Vagina (tissue), 2 donors: ENCODE measurements at regions not wholly inside any gene's neighbourhood (a gene's known extent, or its start where the extent isn't known, plus 50 kb on each side); places are given as distances from the start of the nearest gene placed in this dataset.

ENCODE experiments used
- DNase-seq, 2 donors: peaks; one replicate each; pipeline ENCODE4 v3.0.0-alpha.2; 2017; ENCODE audit errors: extremely low spot score in 2 of 2
- H3K27ac ChIP-seq: fragments of 200-600 bp; sonication (generic); one replicate; pipeline ENCODE4 v1.5.1; 2019
- H3K27me3 ChIP-seq: fragments of 200-600 bp; sonication (generic); one replicate; pipeline ENCODE4 v1.5.1; 2019
- H3K36me3 ChIP-seq, 2 donors: fragments of 200-600 bp; sonication (generic); one replicate each; pipeline ENCODE4 v1.5.1; 2017 to 2019
- H3K4me1 ChIP-seq: fragments of 200-600 bp; sonication (generic); one replicate; pipeline ENCODE4 v1.5.1; 2019
- H3K4me3 ChIP-seq, 2 donors: fragments of 200-600 bp; sonication (generic); 1 replicate in 1 of 2; 2 replicates in 1 of 2; pipeline ENCODE4 v1.5.1; 2016 to 2019
- H3K9me3 ChIP-seq: fragments of 200-600 bp; sonication (generic); one replicate; pipeline ENCODE4 v1.5.1; 2019
- CTCF ChIP-seq, 3 experiments: fragments of 450-650 bp in 2 of 3; fragments of 200-600 bp in 1 of 3; sonication (generic) in 1 of 3; IDR thresholded peaks; one replicate each; pipeline ENCODE4 v1.5.1; 2017 to 2019; ENCODE audit warnings: antibody characterized with exemption in 3 of 3, mild to moderate bottlenecking in 2 of 3, moderate library complexity in 2 of 3
- POLR2A ChIP-seq, 2 donors: fragments of 450-650 bp; IDR thresholded peaks; one replicate each; pipeline ENCODE4 v1.6.1; 2017; ENCODE audit warnings: antibody characterized with exemption in 2 of 2, mild to moderate bottlenecking in 2 of 2, moderate library complexity in 2 of 2
- POLR2AphosphoS5 ChIP-seq, 2 donors: sonication (generic); formaldehyde crosslinking; IDR thresholded peaks; one replicate each; pipeline ENCODE4 v1.9.0; 2017; ENCODE audit warnings: antibody characterized with exemption in 2 of 2, mild to moderate bottlenecking in 2 of 2, low read depth in 1 of 2; ENCODE audit not compliant: insufficient read depth in 1 of 2
- intact Hi-C: fragments of 100-400 bp; cut with DNase I; formaldehyde crosslinking; loops from one replicate; pipeline ENCODE4 v1.15.1; 2023

- no peaks in the 10 kb centered on the region for H3K4me1 ChIP-seq
- H3K27me3 ChIP-seq, result no peaks in the 10 kb centered on the region
- no peak for DNase-seq
- no peak for TF ChIP-seq POLR2A (IDR thresholded peaks at IDR 0.05)
- no peak for TF ChIP-seq POLR2AphosphoS5 (IDR thresholded peaks at IDR 0.05; ENCODE audit: insufficient read depth in 1 of 2, low read depth in 1 of 2)
- no peak for TF ChIP-seq CTCF (IDR thresholded peaks at IDR 0.05)
- H3K36me3 ChIP-seq, result no peaks in the 10 kb centered on the region
- H3K9me3 ChIP-seq, result no peaks in the 10 kb centered on the region
- H3K4me3 ChIP-seq, result no peak overlapping the region
- no peak overlapping the region for H3K27ac ChIP-seq
- intact Hi-C loops, result no loop called here
Measured at GRCh38 chr7:68492359-68492690, 1106.0 kb upstream of the AUTS2 start.

GRCh38 chr7:68503400-68503799 lies 1094.9 kb upstream of the AUTS2 start:
- Histone ChIP-seq H3K4me3 (no peak overlapping the region), H3K36me3 (no peaks in the 10 kb centered on the region), H3K9me3 (no peaks in the 10 kb centered on the region), H3K27me3 (no peaks in the 10 kb centered on the region), H3K4me1 (no peaks in the 10 kb centered on the region), H3K27ac (no peak overlapping the region)
- TF ChIP-seq POLR2AphosphoS5 (IDR thresholded peaks at IDR 0.05; ENCODE audit: insufficient read depth in 1 of 2, low read depth in 1 of 2) (no peak), POLR2A (IDR thresholded peaks at IDR 0.05) (no peak), CTCF (IDR thresholded peaks at IDR 0.05) (no peak)
- intact Hi-C loops, result no loop called here
- no peak for DNase-seq

- no peak overlapping the region for H3K4me3 ChIP-seq
- DNase-seq, result no peak
- H3K4me1 ChIP-seq, result no peaks in the 10 kb centered on the region
- intact Hi-C loops, result no loop called here
- no peaks in the 10 kb centered on the region for H3K9me3 ChIP-seq
- TF ChIP-seq POLR2A (IDR thresholded peaks at IDR 0.05) (no peak), CTCF (IDR thresholded peaks at IDR 0.05) (no peak), POLR2AphosphoS5 (IDR thresholded peaks at IDR 0.05; ENCODE audit: insufficient read depth in 1 of 2, low read depth in 1 of 2) (no peak)
- H3K27ac ChIP-seq, result no peak overlapping the region
- H3K36me3 ChIP-seq, result no peaks in the 10 kb centered on the region
- no peaks in the 10 kb centered on the region for H3K27me3 ChIP-seq
Measured at GRCh38 chr7:68504716-68505115, 1093.6 kb upstream of the AUTS2 start.

- Histone ChIP-seq H3K9me3 (no peaks in the 10 kb centered on the region), H3K36me3 (no peaks in the 10 kb centered on the region), H3K27ac (no peak overlapping the region), H3K27me3 (no peaks in the 10 kb centered on the region), H3K4me3 (no peak overlapping the region), H3K4me1 (no peaks in the 10 kb centered on the region)
- TF ChIP-seq POLR2AphosphoS5 (IDR thresholded peaks at IDR 0.05; ENCODE audit: insufficient read depth in 1 of 2, low read depth in 1 of 2), result no peak
- TF ChIP-seq CTCF (IDR thresholded peaks at IDR 0.05), result no peak
- no peak for TF ChIP-seq POLR2A (IDR thresholded peaks at IDR 0.05)
- no peak for DNase-seq
- intact Hi-C loops, result no loop called here
Measured at GRCh38 chr7:68505721-68506120, 1092.6 kb upstream of the AUTS2 start.

- TF ChIP-seq POLR2AphosphoS5 (IDR thresholded peaks at IDR 0.05; ENCODE audit: insufficient read depth in 1 of 2, low read depth in 1 of 2), result no peak
- TF ChIP-seq POLR2A (IDR thresholded peaks at IDR 0.05), result no peak
- no peak for TF ChIP-seq CTCF (IDR thresholded peaks at IDR 0.05)
- intact Hi-C loops, result no loop called here
- H3K27ac ChIP-seq, result no peak overlapping the region
- H3K9me3 ChIP-seq, result no peaks in the 10 kb centered on the region
- H3K27me3 ChIP-seq, result no peaks in the 10 kb centered on the region
- no peaks in the 10 kb centered on the region for H3K4me1 ChIP-seq
- no peak for DNase-seq
- H3K4me3 ChIP-seq, result no peak overlapping the region
- H3K36me3 ChIP-seq, result no peaks in the 10 kb centered on the region
Measured at GRCh38 chr7:68507668-68508067, 1090.6 kb upstream of the AUTS2 start.
